HG03196 (cell line): ENCODE measurements at regions not wholly inside any gene's neighbourhood (a gene's known extent, or its start where the extent isn't known, plus 50 kb on each side); places are given as distances from the start of the nearest gene placed in this dataset.
"Not testable (repeated sequence)": the region's sequence is repeated elsewhere in the genome, so short reads cannot be mapped to it uniquely, and the experiment has no call there.

Experiments
- ATAC-seq: cut with Tn5 transposase; IDR thresholded peaks from one replicate; pipeline ENCODE4 v1.9.1; 2021; ENCODE audit not compliant: unreplicated experiment

- ATAC-seq = no peak
These were observed 343.7 kb downstream of the SPRY2 start for GRCh38 chr13:79997244-79997643.

- no peak for ATAC-seq
These were observed 345.6 kb downstream of the SPRY2 start for GRCh38 chr13:79995334-79995733.

GRCh38 chr13:79992111-79992510 lies 348.8 kb downstream of the SPRY2 start:
- ATAC-seq = no peak

- no peak for ATAC-seq
These were observed 350.9 kb downstream of the SPRY2 start for GRCh38 chr13:79990048-79990447.

- ATAC-seq = no peak
These were observed 351.7 kb downstream of the SPRY2 start for GRCh38 chr13:79989217-79989661.

DNA sequence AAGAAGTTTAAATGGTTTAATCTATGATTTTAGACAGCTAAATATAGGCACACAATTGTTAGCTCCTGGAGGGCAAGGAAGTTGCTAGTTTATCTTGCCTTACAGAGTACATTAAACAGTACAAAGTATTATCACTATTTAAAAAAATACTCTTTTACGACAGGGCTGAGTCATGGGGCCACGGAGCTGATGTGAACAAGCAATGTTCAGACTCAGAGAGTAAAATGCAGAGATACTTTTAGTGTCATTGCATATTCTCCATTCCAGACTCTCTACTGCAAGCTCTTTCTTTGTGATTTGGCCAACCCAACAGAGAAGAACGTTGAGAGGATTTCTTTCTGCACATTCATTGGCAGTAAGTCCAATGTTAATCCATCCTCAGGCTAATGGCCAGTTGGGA lies 352.4 kb downstream of the SPRY2 start:
- no peak for ATAC-seq

DNA sequence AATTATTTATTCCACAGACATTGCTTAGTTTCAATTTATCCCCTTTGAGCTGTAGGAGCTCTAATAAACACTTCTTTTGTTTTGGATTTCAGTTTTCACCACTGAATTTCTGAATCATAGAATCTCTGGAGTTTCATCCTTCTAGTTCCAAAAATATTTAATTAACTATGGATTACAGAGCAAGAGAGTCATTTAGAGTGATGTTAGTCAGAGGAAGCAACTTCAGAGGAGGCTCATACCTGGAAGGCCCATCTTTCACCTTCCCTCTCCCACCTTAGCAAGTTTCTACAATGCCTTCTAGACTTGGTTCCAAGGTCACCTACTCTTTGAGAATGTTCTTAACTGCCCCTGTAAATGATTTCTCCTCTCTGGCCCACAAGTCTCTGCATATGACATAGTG lies 353.2 kb downstream of the SPRY2 start:
- ATAC-seq = no peak

DNA sequence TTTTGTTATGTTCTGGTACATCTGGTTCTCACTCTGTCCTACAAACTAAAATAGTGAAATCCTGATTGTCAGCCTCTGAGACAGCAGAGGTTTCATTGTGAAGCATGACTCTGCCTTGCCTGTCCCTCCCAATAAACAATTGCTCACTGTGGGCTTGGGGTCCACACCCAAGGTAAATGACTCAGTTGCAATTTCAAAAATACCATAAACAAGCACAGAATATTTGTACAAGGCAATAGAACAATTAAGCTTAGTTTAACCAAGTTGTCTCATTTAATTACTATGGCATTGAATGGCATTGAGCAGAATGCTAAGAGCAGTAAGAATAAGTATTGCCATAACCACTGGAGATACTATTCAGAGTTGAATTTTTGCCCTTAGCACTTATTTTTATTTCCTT lies 353.6 kb downstream of the SPRY2 start:
- ATAC-seq = no peak

GRCh38 chr13:79986890-79987289 lies 354.0 kb downstream of the SPRY2 start:
- ATAC-seq = no peak

GRCh38 chr13:79974935-79975650 lies 365.8 kb downstream of the SPRY2 start:
- ATAC-seq = not testable (repeated sequence)

DNA sequence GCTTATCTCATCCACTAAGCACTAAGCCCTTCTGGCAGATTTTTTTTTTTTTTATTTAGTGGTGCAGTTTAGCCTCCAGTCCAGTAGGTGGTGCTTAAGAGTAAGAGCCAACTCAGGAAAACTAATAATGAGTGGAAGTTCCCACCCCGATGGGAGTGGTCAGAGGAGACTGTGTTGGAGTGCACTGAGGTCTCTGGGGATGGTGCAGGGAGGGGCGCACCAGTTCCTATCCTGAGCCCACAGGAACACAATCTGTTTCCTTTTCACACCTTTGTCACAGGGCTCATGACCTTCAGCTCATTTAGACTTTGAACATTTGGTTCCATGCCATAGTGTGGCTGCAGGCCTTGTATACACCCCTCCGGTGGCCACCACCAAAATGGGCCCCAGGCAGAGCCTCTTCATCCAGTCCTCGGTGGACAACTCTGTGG lies 367.4 kb downstream of the SPRY2 start:
- ATAC-seq = peak; percentile 96

DNA sequence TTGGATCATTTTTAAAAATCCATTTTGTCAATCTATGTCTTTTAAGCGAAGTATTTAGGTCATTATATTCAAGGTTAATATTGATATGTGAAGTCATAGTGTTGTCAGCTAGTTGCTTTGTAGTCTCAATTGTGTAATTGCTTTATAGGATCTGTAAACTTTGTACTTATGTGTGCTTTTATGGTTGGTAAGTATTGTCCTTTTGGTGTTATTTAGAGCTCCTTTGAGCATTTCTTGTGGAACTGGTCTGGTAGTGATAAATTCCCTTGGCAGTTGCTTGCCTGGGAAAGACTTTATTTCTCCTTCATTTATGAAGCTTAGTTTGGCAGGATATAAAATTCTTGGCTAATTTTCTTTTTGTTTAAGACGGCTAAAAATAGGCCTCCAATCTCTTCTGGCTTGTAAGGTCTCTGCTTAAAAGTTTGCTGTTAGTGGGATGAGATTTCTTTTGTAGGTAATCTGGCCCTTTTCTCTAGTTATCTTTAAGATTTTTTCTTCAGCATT lies 368.8 kb downstream of the SPRY2 start:
- ATAC-seq = no peak

DNA sequence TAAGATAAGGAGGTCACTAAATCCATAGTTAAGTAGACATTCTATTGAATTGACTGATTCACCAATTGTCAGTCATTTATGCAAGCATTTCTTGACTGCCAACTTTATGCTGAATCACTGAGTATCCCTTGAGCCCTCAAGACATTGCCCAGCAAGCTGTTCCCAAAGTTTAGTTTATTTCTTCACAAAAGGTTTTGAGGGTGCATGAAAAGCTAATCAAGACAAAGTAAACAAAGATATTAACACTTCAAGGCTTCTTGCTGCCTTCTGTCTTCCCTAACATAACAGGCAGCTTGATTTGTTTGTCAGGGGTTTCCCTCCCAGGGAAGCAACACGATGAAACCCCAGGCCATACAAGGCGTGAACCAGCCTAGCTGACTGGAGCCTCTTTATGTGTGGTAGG lies 374.4 kb downstream of the SPRY2 start:
- no peak for ATAC-seq

- no peak for ATAC-seq
These were observed 374.9 kb downstream of the SPRY2 start for GRCh38 chr13:79966059-79966458.

DNA sequence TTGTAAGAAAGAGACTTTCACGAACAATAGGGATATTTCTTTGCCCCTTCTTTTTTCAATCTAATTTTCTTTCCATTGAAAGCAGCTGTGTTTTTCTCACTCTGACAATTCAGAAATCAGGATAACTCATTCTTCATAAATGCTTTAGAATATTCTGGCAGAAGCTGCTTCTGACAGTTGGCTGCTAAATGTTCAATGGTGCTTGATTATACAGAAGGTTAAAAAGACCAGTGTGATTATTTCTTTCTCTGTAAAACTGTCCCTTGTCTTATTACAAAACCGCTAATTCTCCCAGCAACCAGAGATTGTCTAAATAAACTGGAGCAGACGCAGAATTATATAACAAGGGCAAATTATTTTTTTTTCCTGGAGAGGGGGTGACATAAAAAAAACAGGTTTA lies 394.4 kb downstream of the SPRY2 start:
- ATAC-seq = no peak

GRCh38 chr13:79943346-79944023 lies 397.4 kb downstream of the SPRY2 start:
- ATAC-seq = no peak

DNA sequence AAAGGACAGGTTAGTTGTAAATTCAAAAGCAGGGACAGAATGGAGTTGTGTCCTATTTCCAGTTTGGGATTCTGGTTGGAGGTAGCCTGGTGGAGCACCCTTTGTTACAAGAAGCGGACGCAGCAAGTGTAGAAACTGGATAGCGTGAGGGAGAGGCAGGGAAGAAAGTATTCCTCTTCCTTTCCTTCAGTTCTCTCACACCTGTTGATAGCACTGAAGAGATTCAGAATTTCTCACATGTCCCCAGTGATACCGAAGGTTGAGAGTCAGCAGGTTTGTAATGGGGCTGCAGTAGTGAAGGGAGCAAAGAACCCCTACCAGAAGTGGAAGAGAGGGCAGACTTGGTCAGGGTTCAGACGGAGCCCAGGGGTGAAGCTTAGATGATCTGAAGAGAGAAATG lies 399.2 kb downstream of the SPRY2 start:
- no peak for ATAC-seq

DNA sequence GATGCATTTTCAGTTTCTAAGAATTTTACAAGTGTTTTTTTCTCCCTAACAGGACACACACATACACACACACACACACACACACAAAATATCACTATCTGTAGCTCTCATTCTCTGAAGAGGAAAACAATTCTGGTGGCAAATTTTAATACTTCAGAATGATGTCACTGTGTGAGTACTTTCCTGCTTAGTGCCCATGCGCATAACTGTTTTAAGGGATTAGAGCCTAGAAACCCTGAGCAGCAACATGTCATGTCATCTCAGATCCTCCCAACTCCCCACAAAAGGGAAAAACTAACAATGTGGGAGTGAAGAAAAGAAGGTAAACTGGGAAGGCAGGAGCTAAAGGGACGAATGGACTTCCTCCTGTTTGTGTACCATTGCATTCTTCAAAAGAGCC lies 401.2 kb downstream of the SPRY2 start:
- no peak for ATAC-seq

DNA sequence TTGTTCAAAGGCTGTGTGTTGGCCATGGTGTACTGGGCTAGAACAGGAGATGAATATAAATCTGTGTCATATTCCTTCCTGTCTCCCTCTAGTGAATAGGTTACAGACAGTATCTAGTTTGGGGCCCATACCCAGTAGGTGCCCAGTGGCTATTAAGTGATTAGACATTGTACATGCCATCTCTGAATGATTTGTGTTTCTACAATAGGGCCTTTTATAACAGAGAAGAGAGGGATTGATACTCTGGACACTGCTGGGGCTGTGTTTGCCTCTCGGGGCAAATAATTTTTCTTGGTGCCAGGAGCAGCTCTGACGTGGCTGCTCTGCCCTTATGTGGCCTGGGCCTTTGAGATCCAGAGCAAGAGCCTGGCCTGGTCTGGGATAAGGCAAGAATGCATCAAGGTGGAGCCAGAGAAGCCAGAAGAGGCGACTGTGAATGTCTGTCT lies 403.1 kb downstream of the SPRY2 start:
- no peak for ATAC-seq

GRCh38 chr13:79937311-79937710 lies 403.6 kb downstream of the SPRY2 start:
- ATAC-seq = no peak

- no peak for ATAC-seq
These were observed 404.4 kb downstream of the SPRY2 start for GRCh38 chr13:79936368-79937136.

- no peak for ATAC-seq
These were observed 405.8 kb downstream of the SPRY2 start for GRCh38 chr13:79935121-79935520.
